Mucosa of rectum (tissue), 2 donors: ENCODE measurements at regions not wholly inside any gene's neighbourhood (a gene's known extent, or its start where the extent isn't known, plus 50 kb on each side); places are given as distances from the start of the nearest gene placed in this dataset.

Source experiments
- H3K27ac ChIP-seq, 2 donors: one replicate each; pipeline ENCODE4 v1.7.0; 2013; ENCODE audit warnings: inconsistent platforms in 2 of 2, low read depth in 2 of 2, low read length in 2 of 2
- H3K27me3 ChIP-seq, 2 donors: one replicate each; pipeline ENCODE4 v1.7.0; 2013; ENCODE audit warnings: low read length in 2 of 2; ENCODE audit not compliant: control insufficient read depth in 2 of 2, insufficient read depth in 2 of 2
- H3K36me3 ChIP-seq, 2 donors: one replicate each; pipeline ENCODE4 v1.7.0; 2013; ENCODE audit warnings: low read length in 2 of 2; ENCODE audit not compliant: control insufficient read depth in 2 of 2, insufficient read depth in 2 of 2
- H3K4me1 ChIP-seq, 2 donors: one replicate each; pipeline ENCODE4 v1.7.0; 2013; ENCODE audit warnings: low read length in 2 of 2, mild to moderate bottlenecking in 1 of 2; ENCODE audit not compliant: control insufficient read depth in 2 of 2, insufficient read depth in 2 of 2
- H3K4me3 ChIP-seq, 2 donors: one replicate each; pipeline ENCODE4 v1.7.0; 2013; ENCODE audit warnings: low read length in 2 of 2
- H3K9ac ChIP-seq, 2 donors: one replicate each; pipeline ENCODE4 v1.7.0; 2013; ENCODE audit warnings: low read length in 2 of 2, low read depth in 1 of 2, mild to moderate bottlenecking in 1 of 2
- H3K9me3 ChIP-seq, 2 donors: one replicate each; pipeline ENCODE4 v1.7.0; 2013; ENCODE audit warnings: low read length in 2 of 2; ENCODE audit not compliant: control insufficient read depth in 2 of 2
- donor health status: healthy.
- donor health status: Normal muscosa, but diverticular disease.

GRCh38 chr6:28747083-28747630 is 176.6 kb downstream of the TRIM27 start:
- peaks cover 0 to 3% of the 10 kb centered on the region in 2 donors for H3K27me3 ChIP-seq
- no peak overlapping the region for H3K4me3 ChIP-seq
- H3K9ac ChIP-seq, result no peak overlapping the region

GRCh38 chr6:28747631-28748157 is 176.1 kb downstream of the TRIM27 start:
- H3K27me3 ChIP-seq, result peaks cover 0 to 3% of the 10 kb centered on the region in 2 donors

More at GRCh38 chr6:28747083-28747630, 176.6 kb downstream of the TRIM27 start:
- H3K27ac ChIP-seq, result no peak overlapping the region
- H3K9me3 ChIP-seq, result peaks cover 0 to 3% of the 10 kb centered on the region in 2 donors
- no peaks in the 10 kb centered on the region for H3K36me3 ChIP-seq
- no peaks in the 10 kb centered on the region for H3K4me1 ChIP-seq

GRCh38 chr6:28748192-28748591 is 175.6 kb downstream of the TRIM27 start:
- Histone ChIP-seq H3K27ac (no peak overlapping the region), H3K36me3 (no peaks in the 10 kb centered on the region), H3K27me3 (peaks cover 0 to 2% of the 10 kb centered on the region in 2 donors), H3K9ac (no peak overlapping the region), H3K4me3 (no peak overlapping the region), H3K4me1 (no peaks in the 10 kb centered on the region), H3K9me3 (peaks cover 0 to 3% of the 10 kb centered on the region in 2 donors)

More at GRCh38 chr6:28747631-28748157, 176.1 kb downstream of the TRIM27 start:
- Histone ChIP-seq H3K27ac (no peak overlapping the region), H3K9me3 (peaks cover 0 to 3% of the 10 kb centered on the region in 2 donors), H3K9ac (no peak overlapping the region), H3K4me1 (no peaks in the 10 kb centered on the region), H3K4me3 (no peak overlapping the region), H3K36me3 (no peaks in the 10 kb centered on the region)

GRCh38 chr6:28750926-28751458 is 172.8 kb downstream of the TRIM27 start:
- H3K9ac ChIP-seq, result no peak overlapping the region
- no peaks in the 10 kb centered on the region for H3K4me1 ChIP-seq
- H3K27ac ChIP-seq, result no peak overlapping the region
- H3K9me3 ChIP-seq, result peaks cover 0 to 3% of the 10 kb centered on the region in 2 donors
- H3K27me3 ChIP-seq, result no peaks in the 10 kb centered on the region
- no peaks in the 10 kb centered on the region for H3K36me3 ChIP-seq
- no peak overlapping the region for H3K4me3 ChIP-seq

GRCh38 chr6:28751514-28751913 is 172.3 kb downstream of the TRIM27 start:
- Histone ChIP-seq H3K36me3 (no peaks in the 10 kb centered on the region), H3K27ac (no peak overlapping the region), H3K27me3 (no peaks in the 10 kb centered on the region), H3K4me3 (no peak overlapping the region), H3K9me3 (peaks cover 0 to 3% of the 10 kb centered on the region in 2 donors), H3K4me1 (no peaks in the 10 kb centered on the region), H3K9ac (no peak overlapping the region)

- no peaks in the 10 kb centered on the region for H3K4me1 ChIP-seq
- H3K36me3 ChIP-seq, result no peaks in the 10 kb centered on the region
- H3K9me3 ChIP-seq, result peaks cover 0 to 3% of the 10 kb centered on the region in 2 donors
- no peaks in the 10 kb centered on the region for H3K27me3 ChIP-seq
- no peak overlapping the region for H3K27ac ChIP-seq
- H3K4me3 ChIP-seq, result no peak overlapping the region
- no peak overlapping the region for H3K9ac ChIP-seq
These were observed 171.8 kb downstream of the TRIM27 start for GRCh38 chr6:28751963-28752350.

- peaks cover 0 to 2% of the 10 kb centered on the region in 2 donors for H3K27me3 ChIP-seq
- H3K36me3 ChIP-seq, result no peaks in the 10 kb centered on the region
- H3K9ac ChIP-seq, result no peak overlapping the region
- no peak overlapping the region for H3K27ac ChIP-seq
- H3K4me3 ChIP-seq, result no peak overlapping the region
- no peaks in the 10 kb centered on the region for H3K9me3 ChIP-seq
- no peaks in the 10 kb centered on the region for H3K4me1 ChIP-seq
These were observed 166.2 kb downstream of the TRIM27 start for GRCh38 chr6:28757429-28758045.

GRCh38 chr6:28758046-28758817 is 165.6 kb downstream of the TRIM27 start:
- Histone ChIP-seq H3K4me3 (no peak overlapping the region), H3K27me3 (peaks cover 0 to 2% of the 10 kb centered on the region in 2 donors), H3K9ac (no peak overlapping the region), H3K4me1 (no peaks in the 10 kb centered on the region), H3K9me3 (no peaks in the 10 kb centered on the region), H3K27ac (no peak overlapping the region), H3K36me3 (no peaks in the 10 kb centered on the region)

- H3K4me3 ChIP-seq, result no peak overlapping the region
- no peaks in the 10 kb centered on the region for H3K9me3 ChIP-seq
- no peaks in the 10 kb centered on the region for H3K4me1 ChIP-seq
- H3K27me3 ChIP-seq, result peaks cover 0 to 2% of the 10 kb centered on the region in 2 donors
- H3K36me3 ChIP-seq, result no peaks in the 10 kb centered on the region
- H3K27ac ChIP-seq, result no peak overlapping the region
- no peak overlapping the region for H3K9ac ChIP-seq
These were observed 165.0 kb downstream of the TRIM27 start for GRCh38 chr6:28758818-28759235.
